ENCODE measurements at regions not wholly inside any gene's neighbourhood (a gene's known extent, or its start where the extent isn't known, plus 50 kb on each side); places are given as distances from the start of the nearest gene placed in this dataset.

GRCh38 chr6:25169961-25170360 is 109.2 kb upstream of the CARMIL1 start:
- no peaks in the 10 kb centered on the region for H3K27me3 ChIP-seq (ENCODE audit: control insufficient read depth, insufficient read depth, low read length)
- TF ChIP-seq, protein P1, sequence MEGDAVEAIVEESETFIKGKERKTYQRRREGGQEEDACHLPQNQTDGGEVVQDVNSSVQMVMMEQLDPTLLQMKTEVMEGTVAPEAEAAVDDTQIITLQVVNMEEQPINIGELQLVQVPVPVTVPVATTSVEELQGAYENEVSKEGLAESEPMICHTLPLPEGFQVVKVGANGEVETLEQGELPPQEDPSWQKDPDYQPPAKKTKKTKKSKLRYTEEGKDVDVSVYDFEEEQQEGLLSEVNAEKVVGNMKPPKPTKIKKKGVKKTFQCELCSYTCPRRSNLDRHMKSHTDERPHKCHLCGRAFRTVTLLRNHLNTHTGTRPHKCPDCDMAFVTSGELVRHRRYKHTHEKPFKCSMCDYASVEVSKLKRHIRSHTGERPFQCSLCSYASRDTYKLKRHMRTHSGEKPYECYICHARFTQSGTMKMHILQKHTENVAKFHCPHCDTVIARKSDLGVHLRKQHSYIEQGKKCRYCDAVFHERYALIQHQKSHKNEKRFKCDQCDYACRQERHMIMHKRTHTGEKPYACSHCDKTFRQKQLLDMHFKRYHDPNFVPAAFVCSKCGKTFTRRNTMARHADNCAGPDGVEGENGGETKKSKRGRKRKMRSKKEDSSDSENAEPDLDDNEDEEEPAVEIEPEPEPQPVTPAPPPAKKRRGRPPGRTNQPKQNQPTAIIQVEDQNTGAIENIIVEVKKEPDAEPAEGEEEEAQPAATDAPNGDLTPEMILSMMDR (IDR thresholded peaks at IDR 0.05; ENCODE audit: insufficient read depth, low read length, severe bottlenecking): no peak
- no peak overlapping the region for H3K4me3 ChIP-seq (ENCODE audit: low read depth, low read length)
- no peaks in the 10 kb centered on the region for H3K36me3 ChIP-seq (ENCODE audit: control insufficient read depth, insufficient read depth, low read length)
- no peak for DNase-seq (ENCODE audit: low read depth)
- FAIRE-seq: no peak

DNA sequence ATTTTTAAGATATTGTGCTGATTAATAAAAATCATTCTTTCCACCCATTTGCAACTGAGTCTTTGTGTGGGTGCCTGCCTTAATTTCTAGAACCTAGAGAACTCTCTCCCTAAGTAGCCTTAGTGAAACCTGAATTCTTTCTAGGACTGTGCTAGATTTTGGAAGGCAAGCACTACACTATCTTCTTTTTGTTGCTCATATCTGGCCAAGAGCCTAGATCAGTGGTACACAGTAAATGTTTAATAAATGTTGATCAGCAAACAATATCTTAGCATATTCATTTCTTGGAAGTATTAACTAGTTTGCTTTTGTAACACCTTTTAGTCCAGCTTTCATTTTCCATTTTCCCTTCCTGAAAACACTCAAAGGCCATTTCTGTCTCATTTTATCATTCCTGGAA is 108.5 kb upstream of the CARMIL1 start:
- Histone ChIP-seq H3K4me3 (ENCODE audit: low read depth, low read length) (no peak overlapping the region), H3K36me3 (ENCODE audit: control insufficient read depth, insufficient read depth, low read length) (no peaks in the 10 kb centered on the region), H3K27me3 (ENCODE audit: control insufficient read depth, insufficient read depth, low read length) (no peaks in the 10 kb centered on the region)
- TF ChIP-seq, protein P1 (IDR thresholded peaks at IDR 0.05; ENCODE audit: insufficient read depth, low read length, severe bottlenecking): no peak
- no peak for DNase-seq (ENCODE audit: low read depth)
- FAIRE-seq: no peak

GRCh38 chr6:25171301-25171700 is 107.9 kb upstream of the CARMIL1 start:
- no peaks in the 10 kb centered on the region for H3K27me3 ChIP-seq (ENCODE audit: control insufficient read depth, insufficient read depth, low read length)
- DNase-seq (ENCODE audit: low read depth) (peak; percentile 43), FAIRE-seq (no peak)
- no peaks in the 10 kb centered on the region for H3K36me3 ChIP-seq (ENCODE audit: control insufficient read depth, insufficient read depth, low read length)
- no peak overlapping the region for H3K4me3 ChIP-seq (ENCODE audit: low read depth, low read length)
- TF ChIP-seq, protein P1 (IDR thresholded peaks at IDR 0.05; ENCODE audit: insufficient read depth, low read length, severe bottlenecking): no peak

GRCh38 chr6:25172819-25173218 is 106.4 kb upstream of the CARMIL1 start:
- TF ChIP-seq, protein P1 (IDR thresholded peaks at IDR 0.05; ENCODE audit: insufficient read depth, low read length, severe bottlenecking): no peak
- FAIRE-seq: no peak
- Histone ChIP-seq H3K36me3 (ENCODE audit: control insufficient read depth, insufficient read depth, low read length) (no peaks in the 10 kb centered on the region), H3K27me3 (ENCODE audit: control insufficient read depth, insufficient read depth, low read length) (no peaks in the 10 kb centered on the region), H3K4me3 (ENCODE audit: low read depth, low read length) (no peak overlapping the region)
- DNase-seq (ENCODE audit: low read depth): peak; percentile 47

- TF ChIP-seq, protein P1 (IDR thresholded peaks at IDR 0.05; ENCODE audit: insufficient read depth, low read length, severe bottlenecking): no peak
- no peak for FAIRE-seq
- no peak overlapping the region for H3K4me3 ChIP-seq (ENCODE audit: low read depth, low read length)
Observed at GRCh38 chr6:25173246-25173645, 105.9 kb upstream of the CARMIL1 start.

GRCh38 chr6:25173951-25174474 is 105.2 kb upstream of the CARMIL1 start:
- TF ChIP-seq, protein P1 (IDR thresholded peaks at IDR 0.05; ENCODE audit: insufficient read depth, low read length, severe bottlenecking): no peak
- FAIRE-seq (no peak), DNase-seq (ENCODE audit: low read depth) (peak; percentile 96)
- no peaks in the 10 kb centered on the region for H3K36me3 ChIP-seq (ENCODE audit: control insufficient read depth, insufficient read depth, low read length)
- no peaks in the 10 kb centered on the region for H3K27me3 ChIP-seq (ENCODE audit: control insufficient read depth, insufficient read depth, low read length)
- H3K4me3 ChIP-seq (ENCODE audit: low read depth, low read length): no peak overlapping the region

More at GRCh38 chr6:25173246-25173645, 105.9 kb upstream of the CARMIL1 start:
- Histone ChIP-seq H3K36me3 (ENCODE audit: control insufficient read depth, insufficient read depth, low read length) (no peaks in the 10 kb centered on the region), H3K27me3 (ENCODE audit: control insufficient read depth, insufficient read depth, low read length) (no peaks in the 10 kb centered on the region)
- DNase-seq (ENCODE audit: low read depth): no peak

Measured in bronchial epithelial cell (primary cell).